Peyer's patch (tissue), 4 donors: ENCODE measurements at regions not wholly inside any gene's neighbourhood (a gene's known extent, or its start where the extent isn't known, plus 50 kb on each side); places are given as distances from the start of the nearest gene placed in this dataset.
"Not testable (repeated sequence)": the region's sequence is repeated elsewhere in the genome, so short reads cannot be mapped to it uniquely, and the experiment has no call there.

Experiments
- POLR2A ChIP-seq, 2 donors: fragments of 450-650 bp; IDR thresholded peaks; one replicate each; pipeline ENCODE4 v1.5.1; 2017; ENCODE audit warnings: antibody characterized with exemption in 2 of 2, mild to moderate bottlenecking in 2 of 2, moderate library complexity in 2 of 2
- TF ChIP-seq, protein P1 (sequence below), 6 experiments: fragments of 450-650 bp in 4 of 6; fragments of 200-600 bp in 2 of 6; sonication (generic) in 1 of 6; IDR thresholded peaks; one replicate each; pipeline ENCODE4 v1.5.1; 2017 to 2019; ENCODE audit warnings: antibody characterized with exemption in 6 of 6, mild to moderate bottlenecking in 3 of 6, moderate library complexity in 1 of 6

DNA sequence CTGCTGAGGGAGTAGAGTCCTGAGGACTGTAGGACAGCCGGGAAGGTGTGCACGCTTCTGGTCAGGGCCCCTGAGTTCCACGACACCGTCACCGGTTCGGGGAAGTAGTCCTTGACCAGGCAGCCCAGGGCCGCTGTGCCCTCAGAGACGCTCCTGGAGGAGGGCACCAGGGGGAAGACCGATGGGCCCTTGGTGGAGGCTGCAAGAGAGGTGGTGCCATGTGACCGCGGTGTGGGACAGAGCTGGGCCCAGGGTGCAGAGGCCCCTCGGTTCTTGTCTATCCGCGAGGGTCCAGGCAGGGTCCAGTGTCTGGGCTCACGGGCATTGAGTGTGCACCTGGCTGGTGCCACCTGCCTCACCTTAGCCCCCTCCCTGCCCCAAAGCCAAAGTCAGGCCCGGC is 143.3 kb downstream of the TMEM121 start:
- TF ChIP-seq, protein P1, sequence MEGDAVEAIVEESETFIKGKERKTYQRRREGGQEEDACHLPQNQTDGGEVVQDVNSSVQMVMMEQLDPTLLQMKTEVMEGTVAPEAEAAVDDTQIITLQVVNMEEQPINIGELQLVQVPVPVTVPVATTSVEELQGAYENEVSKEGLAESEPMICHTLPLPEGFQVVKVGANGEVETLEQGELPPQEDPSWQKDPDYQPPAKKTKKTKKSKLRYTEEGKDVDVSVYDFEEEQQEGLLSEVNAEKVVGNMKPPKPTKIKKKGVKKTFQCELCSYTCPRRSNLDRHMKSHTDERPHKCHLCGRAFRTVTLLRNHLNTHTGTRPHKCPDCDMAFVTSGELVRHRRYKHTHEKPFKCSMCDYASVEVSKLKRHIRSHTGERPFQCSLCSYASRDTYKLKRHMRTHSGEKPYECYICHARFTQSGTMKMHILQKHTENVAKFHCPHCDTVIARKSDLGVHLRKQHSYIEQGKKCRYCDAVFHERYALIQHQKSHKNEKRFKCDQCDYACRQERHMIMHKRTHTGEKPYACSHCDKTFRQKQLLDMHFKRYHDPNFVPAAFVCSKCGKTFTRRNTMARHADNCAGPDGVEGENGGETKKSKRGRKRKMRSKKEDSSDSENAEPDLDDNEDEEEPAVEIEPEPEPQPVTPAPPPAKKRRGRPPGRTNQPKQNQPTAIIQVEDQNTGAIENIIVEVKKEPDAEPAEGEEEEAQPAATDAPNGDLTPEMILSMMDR (IDR thresholded peaks at IDR 0.05) = not testable (repeated sequence)
- TF ChIP-seq POLR2A (IDR thresholded peaks at IDR 0.05) = not testable (repeated sequence)
